Skeletal muscle satellite cell (primary cell): ENCODE measurements at regions not wholly inside any gene's neighbourhood (a gene's known extent, or its start where the extent isn't known, plus 50 kb on each side); places are given as distances from the start of the nearest gene placed in this dataset.

Experiments used
- H3K27me3 ChIP-seq: 2 replicates; pipeline ENCODE4 v1.7.0; 2013; ENCODE audit warnings: low read length; ENCODE audit not compliant: control insufficient read depth, insufficient read depth
- H3K36me3 ChIP-seq: 2 replicates; pipeline ENCODE4 v1.7.0; 2013; ENCODE audit warnings: mild to moderate bottlenecking, control low read depth, low read length; ENCODE audit not compliant: insufficient read depth
- H3K4me1 ChIP-seq: 2 replicates; pipeline ENCODE4 v1.7.0; 2013; ENCODE audit warnings: low read length; ENCODE audit not compliant: control insufficient read depth, insufficient read depth
- H3K4me2 ChIP-seq: 2 replicates; pipeline ENCODE4 v1.7.0; 2013; ENCODE audit warnings: mild to moderate bottlenecking, low read length
- H3K4me3 ChIP-seq: 2 replicates; pipeline ENCODE4 v1.7.0; 2013; ENCODE audit warnings: low read length
- H3K9ac ChIP-seq: 2 replicates; pipeline ENCODE4 v1.7.0; 2013; ENCODE audit warnings: mild to moderate bottlenecking, low read depth, low read length, moderate library complexity
- H3K9me3 ChIP-seq: replicated peaks from 2 replicates; pipeline ENCODE4 v1.7.0; 2013; ENCODE audit warnings: mild to moderate bottlenecking, control low read depth, low read length

DNA sequence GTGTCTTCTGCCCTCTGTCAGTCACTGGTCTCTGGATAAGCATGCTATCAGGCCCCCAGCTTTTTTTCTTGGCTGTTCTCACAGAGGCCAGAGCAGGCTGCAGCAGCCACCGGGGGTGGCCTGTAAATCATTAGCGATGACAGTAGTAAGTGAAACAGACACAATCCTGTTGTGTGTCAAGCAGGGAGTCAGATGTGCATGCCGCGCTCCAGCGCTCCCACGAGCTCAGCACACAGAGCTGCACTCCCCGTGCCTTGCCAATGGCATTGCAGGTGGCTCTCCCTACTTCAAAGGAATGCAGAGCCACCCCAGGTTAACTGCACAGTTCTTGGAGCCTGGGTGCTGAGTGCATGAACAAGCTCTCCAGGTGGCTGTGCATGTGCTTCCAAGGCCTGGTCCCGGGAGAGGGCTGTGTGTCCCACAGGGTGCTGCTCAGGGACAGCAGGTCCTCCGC lies 226.1 kb downstream of the GLRX3 start:
- H3K9me3 ChIP-seq, result peaks cover 19% of the 10 kb centered on the region
- no peak overlapping the region for H3K4me3 ChIP-seq
- no peaks in the 10 kb centered on the region for H3K4me1 ChIP-seq
- no peaks in the 10 kb centered on the region for H3K36me3 ChIP-seq
- no peak overlapping the region for H3K9ac ChIP-seq
- H3K4me2 ChIP-seq, result no peak overlapping the region
- H3K27me3 ChIP-seq, result no peaks in the 10 kb centered on the region

- Histone ChIP-seq H3K4me3 (no peak overlapping the region), H3K36me3 (no peaks in the 10 kb centered on the region), H3K4me1 (no peaks in the 10 kb centered on the region), H3K9me3 (peaks cover 24% of the 10 kb centered on the region), H3K27me3 (no peaks in the 10 kb centered on the region), H3K4me2 (no peak overlapping the region), H3K9ac (no peak overlapping the region)
Observed at GRCh38 chr10:130363051-130363450, 226.9 kb downstream of the GLRX3 start.

GRCh38 chr10:130363899-130364445 lies 227.8 kb downstream of the GLRX3 start:
- H3K4me1 ChIP-seq, result no peaks in the 10 kb centered on the region
- no peaks in the 10 kb centered on the region for H3K36me3 ChIP-seq
- H3K9ac ChIP-seq, result no peak overlapping the region
- H3K27me3 ChIP-seq, result no peaks in the 10 kb centered on the region
- H3K4me3 ChIP-seq, result no peak overlapping the region
- H3K9me3 ChIP-seq, result peaks cover 27% of the 10 kb centered on the region
- no peak overlapping the region for H3K4me2 ChIP-seq

- no peak overlapping the region for H3K4me2 ChIP-seq
- no peak overlapping the region for H3K9ac ChIP-seq
- peaks cover 32% of the 10 kb centered on the region for H3K9me3 ChIP-seq
- H3K36me3 ChIP-seq, result no peaks in the 10 kb centered on the region
- no peaks in the 10 kb centered on the region for H3K4me1 ChIP-seq
- H3K4me3 ChIP-seq, result no peak overlapping the region
- no peaks in the 10 kb centered on the region for H3K27me3 ChIP-seq
Observed at GRCh38 chr10:130364631-130365411, 228.6 kb downstream of the GLRX3 start.

DNA sequence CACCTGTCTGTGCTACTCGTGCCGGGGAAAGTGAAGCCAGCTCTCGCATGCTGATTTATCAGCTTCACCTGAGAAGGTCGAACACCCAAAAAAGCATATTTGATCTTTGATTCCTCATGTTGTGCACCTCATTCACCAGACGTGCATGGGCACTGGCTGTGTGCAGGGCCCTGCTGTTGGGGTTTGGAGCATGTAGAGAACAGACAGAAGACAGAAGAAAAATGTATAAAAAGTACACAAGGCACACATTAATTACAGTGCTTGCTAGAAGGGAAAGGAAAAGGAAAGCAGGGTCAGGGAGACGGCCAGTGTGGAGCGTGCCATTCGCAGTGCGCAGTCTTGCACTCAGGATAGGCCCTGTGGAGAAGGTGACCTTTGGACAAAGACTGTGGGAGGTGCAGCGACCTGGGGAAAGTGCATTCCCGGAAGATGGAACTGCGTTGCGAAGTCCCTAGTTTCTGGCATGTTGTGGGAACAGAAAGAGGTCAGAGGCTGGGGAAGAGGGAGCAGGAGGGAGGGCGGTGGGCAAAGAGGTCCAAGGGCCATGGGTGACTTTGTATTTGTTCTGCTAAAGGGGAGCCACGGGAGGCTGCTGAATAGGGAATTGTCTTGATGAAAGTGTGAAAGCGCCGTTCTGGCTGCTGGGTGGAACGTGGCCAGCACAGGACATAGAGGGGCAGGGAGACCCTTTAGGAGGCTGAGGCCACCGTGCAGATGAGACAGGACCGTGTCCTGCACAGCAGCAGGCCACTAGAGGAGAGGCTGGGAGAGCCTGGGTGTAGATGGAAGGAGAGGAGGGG lies 232.8 kb downstream of the GLRX3 start:
- no peaks in the 10 kb centered on the region for H3K36me3 ChIP-seq
- H3K4me3 ChIP-seq, result no peak overlapping the region
- peaks cover 28% of the 10 kb centered on the region for H3K9me3 ChIP-seq
- H3K4me2 ChIP-seq, result no peak overlapping the region
- no peaks in the 10 kb centered on the region for H3K27me3 ChIP-seq
- H3K4me1 ChIP-seq, result no peaks in the 10 kb centered on the region
- H3K9ac ChIP-seq, result no peak overlapping the region

- Histone ChIP-seq H3K9ac (no peak overlapping the region), H3K27me3 (no peaks in the 10 kb centered on the region), H3K4me3 (no peak overlapping the region), H3K4me1 (no peaks in the 10 kb centered on the region), H3K36me3 (no peaks in the 10 kb centered on the region), H3K4me2 (no peak overlapping the region), H3K9me3 (peaks cover 28% of the 10 kb centered on the region)
Observed at GRCh38 chr10:130369645-130370381, 233.6 kb downstream of the GLRX3 start.

DNA sequence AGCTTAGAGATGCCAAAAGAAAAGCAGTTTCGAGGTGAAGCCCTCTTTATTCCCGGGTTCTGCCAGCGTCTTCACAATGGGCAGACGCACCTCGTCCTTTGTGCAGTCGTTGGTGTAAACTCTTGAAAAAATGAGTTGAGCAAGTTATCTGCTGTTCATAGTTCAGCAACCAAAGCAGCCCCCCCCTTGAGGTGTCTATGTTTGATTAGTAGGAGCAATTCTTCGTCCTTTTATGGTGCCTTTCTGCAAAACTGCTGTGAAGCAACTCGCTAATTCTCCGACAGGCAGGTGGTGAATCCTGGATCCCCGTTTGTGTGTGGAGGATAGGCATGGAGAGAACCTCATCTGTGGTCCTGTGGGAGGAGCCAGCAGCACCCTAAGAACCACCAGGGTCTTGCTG lies 234.5 kb downstream of the GLRX3 start:
- H3K4me1 ChIP-seq, result no peaks in the 10 kb centered on the region
- H3K27me3 ChIP-seq, result no peaks in the 10 kb centered on the region
- no peak overlapping the region for H3K4me2 ChIP-seq
- peaks cover 28% of the 10 kb centered on the region for H3K9me3 ChIP-seq
- H3K4me3 ChIP-seq, result no peak overlapping the region
- no peak overlapping the region for H3K9ac ChIP-seq
- H3K36me3 ChIP-seq, result no peaks in the 10 kb centered on the region

DNA sequence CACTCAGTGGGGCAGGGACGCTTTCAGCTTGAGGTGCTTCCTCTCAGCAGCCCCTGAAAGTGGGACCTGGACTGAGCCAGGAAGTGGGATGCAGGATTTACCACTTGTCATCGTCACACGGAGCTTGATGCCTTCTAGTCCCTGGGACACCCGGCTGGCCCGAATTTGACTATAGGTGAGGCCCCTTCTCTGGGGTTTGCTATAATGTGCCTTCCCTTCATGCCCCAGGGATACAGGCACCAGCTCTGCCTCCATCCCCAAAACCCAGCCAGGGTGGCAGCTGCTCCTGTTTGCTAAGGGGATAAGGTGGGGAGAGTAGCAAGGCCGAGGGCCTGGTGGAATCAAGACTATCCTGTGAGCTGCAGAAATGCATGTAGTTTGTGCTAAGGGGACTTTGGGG lies 235.0 kb downstream of the GLRX3 start:
- Histone ChIP-seq H3K9me3 (peaks cover 28% of the 10 kb centered on the region), H3K4me3 (no peak overlapping the region), H3K9ac (no peak overlapping the region), H3K27me3 (no peaks in the 10 kb centered on the region), H3K4me1 (no peaks in the 10 kb centered on the region), H3K4me2 (no peak overlapping the region), H3K36me3 (no peaks in the 10 kb centered on the region)

DNA sequence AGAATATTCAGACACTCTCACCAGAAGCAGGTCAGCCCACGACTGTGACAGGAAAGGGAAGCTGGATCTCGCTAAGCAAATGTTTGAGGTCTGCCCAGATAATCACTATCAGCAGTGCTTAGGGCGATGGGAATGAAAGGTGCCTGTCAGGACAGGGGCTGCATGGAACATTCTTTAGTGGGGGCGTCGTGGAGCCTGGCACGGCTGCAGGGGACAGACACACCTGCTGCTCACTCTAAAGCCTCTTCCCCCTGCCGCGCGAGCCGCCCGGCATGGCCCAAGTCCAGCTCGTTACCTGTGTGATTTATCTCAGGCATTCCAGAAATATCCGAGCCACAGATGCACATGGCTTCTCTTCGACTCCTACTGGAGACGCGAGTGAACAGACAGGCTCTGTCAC lies 235.5 kb downstream of the GLRX3 start:
- H3K4me1 ChIP-seq, result no peaks in the 10 kb centered on the region
- H3K4me3 ChIP-seq, result no peak overlapping the region
- H3K36me3 ChIP-seq, result no peaks in the 10 kb centered on the region
- peaks cover 28% of the 10 kb centered on the region for H3K9me3 ChIP-seq
- H3K4me2 ChIP-seq, result no peak overlapping the region
- H3K9ac ChIP-seq, result no peak overlapping the region
- H3K27me3 ChIP-seq, result no peaks in the 10 kb centered on the region

DNA sequence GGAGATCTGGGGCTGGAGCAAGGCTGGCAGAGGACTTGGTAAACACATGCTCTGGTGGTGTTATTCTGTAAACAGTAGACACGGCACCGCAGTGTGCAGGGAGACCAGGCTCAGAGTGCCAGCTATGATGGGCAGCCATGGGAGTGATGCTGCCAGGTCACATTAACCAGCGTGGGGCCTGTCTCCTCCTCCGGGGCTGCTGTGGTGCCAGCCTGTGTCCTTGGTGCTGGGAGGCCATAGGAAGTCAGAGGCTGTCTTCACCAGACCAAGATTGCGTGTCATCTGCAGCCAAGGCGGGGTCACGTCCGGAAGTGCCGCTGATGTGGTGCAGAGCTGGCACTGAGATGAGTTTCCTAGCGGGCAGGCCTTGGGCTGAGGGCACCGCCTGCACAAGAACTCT lies 236.0 kb downstream of the GLRX3 start:
- Histone ChIP-seq H3K27me3 (no peaks in the 10 kb centered on the region), H3K4me3 (no peak overlapping the region), H3K4me2 (no peak overlapping the region), H3K36me3 (no peaks in the 10 kb centered on the region), H3K9me3 (peaks cover 29% of the 10 kb centered on the region), H3K4me1 (no peaks in the 10 kb centered on the region), H3K9ac (no peak overlapping the region)

DNA sequence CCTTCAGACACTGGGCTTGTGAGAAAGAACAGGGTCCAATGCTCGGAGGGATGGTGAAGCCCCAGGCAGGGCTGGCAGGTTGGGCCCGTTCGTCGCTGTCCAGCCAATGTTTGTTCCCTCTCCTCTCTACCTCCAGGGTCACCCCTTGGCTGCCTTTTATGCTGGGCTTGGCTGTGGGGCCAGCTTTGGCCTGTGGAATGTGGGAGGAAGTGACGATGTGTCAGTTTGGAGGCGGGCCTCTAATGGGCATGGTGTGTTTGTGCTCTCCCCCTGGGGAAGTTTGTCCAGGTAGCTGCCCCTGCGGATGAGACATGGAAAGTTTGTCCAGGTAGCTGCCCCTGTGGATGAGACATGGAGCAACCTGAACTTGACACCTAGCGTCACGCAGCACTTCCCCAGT lies 236.7 kb downstream of the GLRX3 start:
- no peak overlapping the region for H3K4me3 ChIP-seq
- no peaks in the 10 kb centered on the region for H3K4me1 ChIP-seq
- H3K9me3 ChIP-seq, result peaks cover 29% of the 10 kb centered on the region

More for the DNA sequence above, 236.7 kb downstream of the GLRX3 start:
- H3K27me3 ChIP-seq, result no peaks in the 10 kb centered on the region
- H3K9ac ChIP-seq, result no peak overlapping the region
- H3K4me2 ChIP-seq, result no peak overlapping the region
- H3K36me3 ChIP-seq, result no peaks in the 10 kb centered on the region
